ENCODE measurements at regions not wholly inside any gene's neighbourhood (a gene's known extent, or its start where the extent isn't known, plus 50 kb on each side); places are given as distances from the start of the nearest gene placed in this dataset.
"Not testable (repeated sequence)": the region's sequence is repeated elsewhere in the genome, so short reads cannot be mapped to it uniquely, and the experiment has no call there.

DNA sequence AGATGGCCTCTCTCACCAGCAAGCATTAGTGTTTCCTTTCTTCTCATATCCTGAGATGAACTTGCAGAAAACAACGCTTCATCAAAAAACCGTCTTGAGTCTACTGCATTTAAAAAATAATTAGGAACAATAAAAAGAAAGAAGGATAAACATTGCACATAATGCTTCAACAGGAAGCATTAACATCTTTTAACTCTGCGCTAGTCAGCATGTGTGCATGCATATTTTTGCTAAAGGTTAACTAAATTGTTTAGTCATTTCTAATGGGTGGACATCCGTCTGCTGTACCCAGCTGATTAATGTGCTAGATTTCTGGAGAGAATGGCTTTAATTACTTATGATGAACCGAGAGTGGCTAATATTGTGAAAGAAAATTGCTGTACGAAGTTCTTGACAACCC, 349.3 kb downstream of the SOX4 start:
- intact Hi-C loops (cut with DNase I; ENCODE audit: low total_unique reads): loop anchor here (2.0 kb wide), 1 partner anchor 46 kb away; no protein-coding TSS in a partner anchor
- Histone ChIP-seq H3K27ac (no peak overlapping the region), H3K4me1 (no peaks in the 10 kb centered on the region), H3K27me3 (no peaks in the 10 kb centered on the region), H3K4me3 (no peak overlapping the region), H3K36me3 (no peaks in the 10 kb centered on the region), H3K9me3 (no peaks in the 10 kb centered on the region)
- no peak for TF ChIP-seq POLR2AphosphoS5 (IDR thresholded peaks at IDR 0.05)
- TF ChIP-seq POLR2A (IDR thresholded peaks at IDR 0.05): no peak
- no peak for TF ChIP-seq CTCF (IDR thresholded peaks at IDR 0.05)
- DNase-seq (ENCODE audit: low spot score in 2 of 2): no peak

DNA sequence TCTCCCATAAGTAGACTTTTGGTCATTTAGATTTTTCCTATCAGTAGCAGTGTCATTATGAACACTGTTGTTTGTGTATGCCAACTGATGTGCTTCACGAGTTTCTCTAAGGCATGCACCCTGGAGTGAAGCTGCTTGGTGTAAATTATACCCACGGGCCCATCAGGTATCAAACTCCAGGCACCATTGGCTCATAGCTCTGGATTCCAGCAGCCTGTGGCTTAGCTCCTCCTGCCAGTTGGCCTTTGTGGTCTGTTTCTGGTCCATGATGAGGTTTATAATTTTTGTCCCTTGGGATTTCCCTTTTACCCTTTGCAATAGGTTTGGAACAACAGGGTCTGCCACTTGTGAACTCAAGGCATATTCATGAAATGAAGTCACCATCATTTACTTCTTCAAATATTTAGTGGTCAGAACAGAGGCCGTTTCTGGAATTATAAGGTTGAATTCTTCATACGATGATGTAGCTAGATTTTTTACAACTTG, 350.5 kb downstream of the PRL start:
- Histone ChIP-seq H3K4me3 (no peak overlapping the region), H3K4me1 (no peaks in the 10 kb centered on the region), H3K9me3 (no peaks in the 10 kb centered on the region), H3K27ac (peak overlapping the region; percentile 31 to 35), H3K27me3 (no peaks in the 10 kb centered on the region), H3K36me3 (no peaks in the 10 kb centered on the region)
- intact Hi-C loops (cut with DNase I; ENCODE audit: low total_unique reads): no loop called here
- peak in 1 of 2 donors; percentile 32 for DNase-seq (ENCODE audit: low spot score in 2 of 2)
- TF ChIP-seq POLR2AphosphoS5 (IDR thresholded peaks at IDR 0.05): no peak
- TF ChIP-seq POLR2A (IDR thresholded peaks at IDR 0.05): no peak
- TF ChIP-seq CTCF (IDR thresholded peaks at IDR 0.05): no peak

DNA sequence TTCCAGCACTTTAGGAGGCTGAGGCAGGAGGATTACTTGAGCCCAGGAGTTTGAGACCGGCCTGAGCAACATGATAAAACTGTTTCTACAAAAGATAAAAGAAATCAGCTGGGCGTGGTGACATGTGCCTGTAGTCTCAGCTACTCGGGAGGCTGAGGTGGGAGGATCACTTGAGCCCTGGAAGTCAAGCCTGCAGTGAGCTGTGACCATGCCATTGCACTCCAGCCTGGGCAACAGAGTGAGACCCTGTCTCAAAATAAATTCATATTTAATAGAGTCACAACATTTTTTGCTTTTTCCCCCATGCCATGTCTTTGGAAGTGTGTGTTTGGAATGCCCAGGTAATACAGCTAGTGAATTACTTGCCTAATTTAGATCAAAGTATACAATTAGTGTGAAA, 349.6 kb downstream of the PRL start:
- H3K9me3 ChIP-seq; H3K4me1 ChIP-seq; H3K27me3 ChIP-seq; intact Hi-C loops (cut with DNase I; ENCODE audit: low total_unique reads); DNase-seq (ENCODE audit: low spot score in 2 of 2); H3K36me3 ChIP-seq; H3K4me3 ChIP-seq: not testable (repeated sequence)
- peak overlapping the region in 1 of 2 donors; percentile 31 for H3K27ac ChIP-seq

DNA sequence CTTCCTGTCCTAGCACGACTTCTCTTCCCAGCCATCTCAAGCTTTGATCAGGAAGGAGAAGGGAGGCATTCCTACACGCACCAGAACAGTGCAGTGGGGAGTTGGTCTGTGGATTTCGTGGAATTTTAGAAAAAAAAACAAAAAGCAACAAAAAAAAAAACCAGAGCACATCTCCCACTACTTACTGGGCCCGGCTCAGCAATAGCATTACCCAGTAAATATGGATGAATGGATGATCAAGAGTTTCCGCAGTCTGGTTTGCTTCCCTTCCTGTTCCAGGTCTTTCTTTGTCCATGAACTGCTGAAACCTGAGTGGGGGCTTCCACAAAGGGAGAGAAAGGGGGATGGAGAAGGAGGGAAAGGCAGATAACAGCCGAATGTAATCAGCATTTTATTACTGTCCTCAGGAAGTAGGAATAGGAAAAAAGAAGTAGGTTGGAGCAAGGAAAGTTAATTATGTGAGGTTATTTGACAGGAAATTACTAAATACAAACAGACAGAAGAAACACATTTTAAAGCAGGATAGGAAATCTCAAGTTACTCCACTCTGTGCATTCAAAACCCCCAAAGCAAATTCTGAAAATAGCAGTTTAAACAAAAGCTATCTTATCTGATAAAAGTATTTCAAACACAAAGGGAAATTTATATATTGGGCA, 349.0 kb downstream of the PRL start:
- Histone ChIP-seq H3K27me3 (no peaks in the 10 kb centered on the region), H3K4me3 (no peak overlapping the region), H3K36me3 (no peaks in the 10 kb centered on the region), H3K4me1 (no peaks in the 10 kb centered on the region), H3K27ac (peak overlapping the region in 1 of 2 donors; percentile 1), H3K9me3 (no peaks in the 10 kb centered on the region)
- intact Hi-C loops (cut with DNase I; ENCODE audit: low total_unique reads): no loop called here
- no peak for DNase-seq (ENCODE audit: low spot score in 2 of 2)
- TF ChIP-seq POLR2A (IDR thresholded peaks at IDR 0.05): no peak
- TF ChIP-seq POLR2AphosphoS5 (IDR thresholded peaks at IDR 0.05): no peak
- no peak for TF ChIP-seq CTCF (IDR thresholded peaks at IDR 0.05)

DNA sequence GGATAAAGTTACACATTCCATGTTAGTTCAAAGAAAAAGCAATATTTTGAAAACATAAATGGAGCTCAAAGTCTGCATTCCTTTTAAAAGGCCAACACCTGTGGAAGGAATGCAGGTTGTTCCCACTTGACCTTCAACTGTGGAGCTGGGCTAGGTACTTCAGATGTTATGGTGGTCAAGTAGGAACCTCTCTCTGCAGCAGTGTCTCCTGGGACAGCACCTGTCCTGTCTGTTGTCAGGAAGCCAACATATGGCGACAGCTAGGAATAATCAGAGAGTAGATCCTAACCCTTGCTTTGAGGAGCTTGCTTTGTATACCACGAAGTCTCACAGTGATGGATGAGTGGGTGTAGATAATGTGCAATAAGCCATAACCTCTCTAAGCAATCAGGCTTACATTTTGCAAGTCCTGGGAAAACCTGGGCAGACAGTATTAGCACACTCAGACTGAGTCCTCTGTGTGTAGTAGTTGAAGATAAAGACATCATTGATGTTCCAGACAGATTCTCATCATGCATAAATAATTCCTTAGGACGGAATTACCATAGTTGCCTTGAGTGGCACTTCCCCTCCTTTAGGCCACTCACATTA, 347.5 kb downstream of the PRL start:
- intact Hi-C loops (cut with DNase I; ENCODE audit: low total_unique reads): no loop called here
- Histone ChIP-seq H3K4me1 (peaks cover 0 to 4% of the 10 kb centered on the region in 2 donors), H3K9me3 (no peaks in the 10 kb centered on the region), H3K4me3 (no peak overlapping the region), H3K27ac (no peak overlapping the region), H3K36me3 (no peaks in the 10 kb centered on the region), H3K27me3 (no peaks in the 10 kb centered on the region)
- TF ChIP-seq POLR2AphosphoS5 (IDR thresholded peaks at IDR 0.05) (no peak), POLR2A (IDR thresholded peaks at IDR 0.05) (no peak), CTCF (IDR thresholded peaks at IDR 0.05) (no peak)
- no peak for DNase-seq (ENCODE audit: low spot score in 2 of 2)

Data from breast epithelium (tissue), 4 donors.